ENCODE measurements at regions not wholly inside any gene's neighbourhood (a gene's known extent, or its start where the extent isn't known, plus 50 kb on each side); places are given as distances from the start of the nearest gene placed in this dataset.
"Not testable (repeated sequence)": the region's sequence is repeated elsewhere in the genome, so short reads cannot be mapped to it uniquely, and the experiment has no call there.

- Mint-ChIP-seq H3K9me3 (no peaks in the 10 kb centered on the region), H3K27ac (no peak overlapping the region), H3K36me3 (no peaks in the 10 kb centered on the region)
- DNase-seq (ENCODE audit: low spot score in 2 of 2), result no peak
- ATAC-seq, result no peak
Observed at GRCh38 chr9:129561594-129562281, 59.2 kb downstream of the C9orf50 start.

GRCh38 chr9:129560881-129561306 is 60.0 kb downstream of the C9orf50 start:
- no peak for DNase-seq (ENCODE audit: low spot score in 2 of 2)
- Mint-ChIP-seq H3K9me3 (no peaks in the 10 kb centered on the region), H3K27ac (no peak overlapping the region), H3K36me3 (no peaks in the 10 kb centered on the region)
- ATAC-seq, result peak in 1 of 2 donors; percentile 29

DNA sequence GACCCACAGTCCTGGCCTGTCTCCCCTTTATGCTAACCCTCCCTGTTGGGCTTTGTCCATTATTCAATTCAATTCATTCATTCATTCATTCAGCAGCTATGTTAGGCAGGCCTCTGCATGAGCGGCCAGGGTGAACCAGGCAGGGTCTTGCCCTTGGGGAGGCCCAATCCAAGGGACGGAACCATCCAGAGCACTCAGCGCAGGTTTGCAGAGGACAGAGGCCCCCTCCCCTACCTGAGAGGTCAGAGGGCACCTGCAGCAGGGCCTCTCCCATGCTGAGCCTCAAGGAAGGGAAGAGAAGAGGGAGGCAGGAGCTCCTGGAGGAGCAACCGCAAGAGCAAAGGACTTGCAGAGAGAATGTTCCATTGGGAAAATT is 61.4 kb downstream of the C9orf50 start:
- no peaks in the 10 kb centered on the region for H3K9me3 Mint-ChIP-seq
- no peak overlapping the region for H3K27ac Mint-ChIP-seq
- H3K36me3 Mint-ChIP-seq, result no peaks in the 10 kb centered on the region
- no peak for DNase-seq (ENCODE audit: low spot score in 2 of 2)
- no peak for ATAC-seq

DNA sequence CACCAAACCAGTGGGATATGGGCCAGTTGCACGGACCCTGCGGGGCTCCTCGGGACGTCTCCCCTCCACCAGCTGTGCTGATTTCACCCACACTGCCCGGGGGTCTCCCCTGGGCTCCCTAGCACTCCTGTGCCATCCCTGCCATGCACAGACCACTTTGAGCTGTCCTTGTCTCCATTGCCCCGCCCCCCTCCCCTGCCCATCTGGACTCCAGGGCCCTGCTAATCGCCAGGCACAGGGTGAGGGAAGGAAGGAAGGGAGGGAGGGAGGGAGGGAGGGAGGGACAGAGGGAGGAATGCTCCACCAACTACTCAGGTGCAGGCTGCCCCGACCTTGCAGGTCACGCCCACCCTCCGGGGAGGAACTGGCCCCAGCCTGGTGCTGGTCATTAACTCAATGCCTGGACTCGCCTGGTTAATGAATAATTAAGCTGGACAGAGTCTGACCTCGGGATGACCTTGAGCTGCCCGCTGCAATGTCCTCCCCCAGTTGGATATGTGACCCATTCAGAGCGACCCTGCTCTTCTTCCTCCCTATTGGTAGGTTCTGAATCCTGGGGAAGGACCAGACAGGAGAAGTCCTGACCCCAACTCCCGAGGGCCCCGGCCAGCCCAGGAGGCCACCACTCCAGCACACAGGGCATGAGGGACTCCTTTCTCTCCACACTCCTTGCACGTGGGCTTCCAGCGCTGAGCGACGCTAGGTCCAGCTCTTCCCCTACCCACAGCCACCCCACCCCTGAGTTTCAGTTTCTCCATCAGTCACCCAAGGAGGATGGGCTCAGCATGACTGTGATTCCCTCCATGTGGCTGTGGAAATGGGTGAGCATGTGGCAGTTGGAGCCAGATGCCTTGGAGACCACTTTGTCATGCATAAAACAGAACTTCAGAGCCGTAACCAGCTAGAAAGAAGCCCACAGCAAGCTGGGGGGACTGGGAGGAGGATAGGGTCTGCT is 62.1 kb downstream of the C9orf50 start:
- H3K36me3 Mint-ChIP-seq, result no peaks in the 10 kb centered on the region
- no peak overlapping the region for H3K27ac Mint-ChIP-seq
- no peaks in the 10 kb centered on the region for H3K9me3 Mint-ChIP-seq

DNA sequence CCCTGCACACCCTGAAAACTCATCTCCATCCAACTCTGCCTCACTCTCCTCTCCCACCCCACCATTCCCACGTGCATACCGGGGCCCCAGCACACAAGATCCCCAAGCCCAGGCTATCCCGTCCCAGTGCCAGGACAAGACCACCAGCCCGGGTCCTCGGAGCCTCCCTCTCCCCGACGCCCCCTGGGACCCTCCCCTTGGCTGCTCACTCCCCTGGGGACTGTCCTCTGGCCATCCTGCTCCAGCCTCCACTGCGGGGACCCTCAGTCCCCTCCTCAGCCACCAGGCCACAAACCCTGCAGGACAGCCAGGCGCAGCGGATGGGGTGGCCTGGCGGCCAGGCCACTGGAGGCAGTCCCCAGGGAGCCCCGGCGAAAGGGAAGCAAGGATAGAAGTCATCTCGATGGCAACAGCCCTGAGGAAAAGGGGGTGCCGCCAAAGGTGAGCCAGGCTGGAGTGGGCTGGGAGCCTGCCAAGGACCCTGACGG is 62.8 kb downstream of the C9orf50 start:
- Mint-ChIP-seq H3K27ac (no peak overlapping the region), H3K36me3 (no peaks in the 10 kb centered on the region), H3K9me3 (no peaks in the 10 kb centered on the region)
- DNase-seq (ENCODE audit: low spot score in 2 of 2) (no peak), ATAC-seq (no peak)

More for the DNA sequence above, 62.1 kb downstream of the C9orf50 start:
- ATAC-seq, result no peak
- no peak for DNase-seq (ENCODE audit: low spot score in 2 of 2)

DNA sequence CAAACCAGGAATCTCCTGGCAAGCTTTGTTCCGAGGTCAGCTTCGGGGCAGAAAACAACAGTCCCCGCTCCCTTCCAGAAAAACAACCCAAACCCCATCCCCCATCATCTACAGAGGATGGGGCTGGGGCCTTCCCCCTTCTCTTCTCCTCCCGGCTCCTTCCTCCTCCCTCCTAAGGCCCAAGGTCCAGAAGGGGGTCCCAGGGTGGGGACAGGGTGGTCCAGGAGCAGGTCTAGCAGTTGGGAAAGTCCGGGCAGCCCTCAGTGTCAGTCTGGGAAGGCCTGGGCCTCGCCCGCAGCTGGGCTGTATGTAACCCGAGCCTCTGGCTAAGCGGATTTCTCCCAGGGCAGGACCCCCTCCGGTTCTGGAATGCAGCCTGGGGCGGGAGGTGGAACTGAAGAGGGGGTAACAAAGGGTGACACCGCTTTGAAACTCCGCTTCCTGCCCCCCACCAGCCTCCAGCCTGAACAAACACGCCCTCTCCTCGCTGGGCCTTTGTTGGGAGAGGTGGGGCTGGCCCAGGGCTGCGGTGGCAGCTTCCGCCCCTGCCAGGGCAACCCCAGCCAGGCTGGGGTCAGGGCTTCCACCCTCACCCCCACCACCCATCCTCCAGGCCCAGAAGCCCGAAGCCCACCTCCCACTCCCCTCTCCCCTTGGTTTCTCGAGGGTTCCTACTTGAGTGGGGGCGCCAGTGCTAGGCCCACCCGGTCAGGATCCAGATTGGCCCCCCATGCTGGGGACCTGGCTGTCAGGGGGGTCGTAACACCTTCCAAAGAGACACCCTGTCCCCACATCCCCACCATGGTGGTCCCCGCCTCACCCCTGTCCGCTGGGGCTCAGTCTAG is 63.5 kb downstream of the C9orf50 start:
- ATAC-seq (no peak), DNase-seq (ENCODE audit: low spot score in 2 of 2) (no peak)
- Mint-ChIP-seq H3K27ac (no peak overlapping the region), H3K9me3 (no peaks in the 10 kb centered on the region), H3K36me3 (no peaks in the 10 kb centered on the region)

- ATAC-seq (no peak), DNase-seq (ENCODE audit: low spot score in 2 of 2) (no peak)
- H3K27ac Mint-ChIP-seq, result peak overlapping the region in 1 of 2 donors; percentile 66
- H3K9me3 Mint-ChIP-seq, result no peaks in the 10 kb centered on the region
- no peaks in the 10 kb centered on the region for H3K36me3 Mint-ChIP-seq
Observed at GRCh38 chr9:129556491-129557191, 64.3 kb downstream of the C9orf50 start.

- no peaks in the 10 kb centered on the region for H3K9me3 Mint-ChIP-seq
- DNase-seq (ENCODE audit: low spot score in 2 of 2) (no peak), ATAC-seq (no peak)
- no peaks in the 10 kb centered on the region for H3K36me3 Mint-ChIP-seq
- H3K27ac Mint-ChIP-seq, result no peak overlapping the region
Observed at GRCh38 chr9:129555512-129556215, 65.2 kb downstream of the C9orf50 start.

DNA sequence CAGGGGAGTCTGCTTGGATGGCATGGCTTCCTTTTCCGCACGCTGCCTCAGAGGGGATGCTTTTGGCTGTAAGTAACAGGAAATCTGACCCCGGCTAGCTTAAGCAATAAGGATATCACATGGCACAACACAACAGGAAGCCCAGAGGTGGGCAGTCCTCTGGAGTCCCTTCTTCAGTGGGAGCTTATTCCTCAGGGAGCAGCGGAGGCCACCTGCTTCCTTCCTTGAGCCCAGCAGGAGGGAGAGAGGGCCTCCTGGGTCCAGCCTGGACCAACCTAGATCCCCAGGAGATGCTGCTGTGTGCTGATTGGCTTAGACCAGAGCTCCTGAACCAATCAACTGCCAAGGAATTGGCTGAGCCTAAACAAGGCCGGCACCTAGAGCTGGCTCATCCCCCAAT is 66.3 kb downstream of the C9orf50 start:
- no peak for ATAC-seq
- no peaks in the 10 kb centered on the region for H3K9me3 Mint-ChIP-seq
- H3K36me3 Mint-ChIP-seq, result no peaks in the 10 kb centered on the region
- no peak overlapping the region for H3K27ac Mint-ChIP-seq
- no peak for DNase-seq (ENCODE audit: low spot score in 2 of 2)

- H3K27ac Mint-ChIP-seq, result no peak overlapping the region
- DNase-seq (ENCODE audit: low spot score in 2 of 2) (no peak), ATAC-seq (no peak)
- peaks cover 0 to 6% of the 10 kb centered on the region in 2 donors for H3K36me3 Mint-ChIP-seq
- H3K9me3 Mint-ChIP-seq, result no peaks in the 10 kb centered on the region
Observed at GRCh38 chr9:129553277-129553676, 67.6 kb downstream of the C9orf50 start.

GRCh38 chr9:129552064-129552463 is 68.8 kb downstream of the C9orf50 start:
- Mint-ChIP-seq H3K36me3 (peaks cover 0 to 6% of the 10 kb centered on the region in 2 donors), H3K9me3 (no peaks in the 10 kb centered on the region), H3K27ac (no peak overlapping the region)
- DNase-seq (ENCODE audit: low spot score in 2 of 2) (no peak), ATAC-seq (no peak)

DNA sequence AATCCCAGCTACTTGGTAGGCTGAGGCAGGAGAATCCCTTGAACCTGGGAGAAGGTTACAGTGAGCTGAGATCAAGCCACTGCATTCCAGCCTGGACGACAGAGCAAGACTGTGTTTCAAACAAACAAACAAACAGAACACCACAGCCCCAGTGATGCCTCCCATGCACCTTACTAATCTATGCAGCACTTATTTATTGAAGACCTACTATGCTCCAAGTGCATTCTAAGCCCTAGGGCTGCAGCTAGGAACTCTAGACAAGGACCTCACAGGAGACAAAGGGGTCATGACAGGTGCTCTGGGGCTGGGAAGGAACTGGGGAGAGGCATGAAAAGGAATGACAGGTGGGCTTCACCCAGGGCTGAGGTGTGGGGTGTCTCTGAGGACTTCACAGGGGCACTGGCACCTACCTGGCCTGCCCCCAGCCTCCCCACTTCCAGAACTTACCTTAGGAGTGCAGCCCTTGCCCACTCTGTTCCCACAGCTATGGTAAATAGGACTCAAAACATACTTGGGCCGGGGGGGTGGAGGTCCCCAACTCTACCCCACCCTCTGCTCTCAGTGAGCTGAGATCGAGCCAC is 69.4 kb downstream of the C9orf50 start:
- ATAC-seq, result no peak
- Mint-ChIP-seq H3K27ac (no peak overlapping the region), H3K9me3 (no peaks in the 10 kb centered on the region), H3K36me3 (peaks cover 0 to 6% of the 10 kb centered on the region in 2 donors)
- no peak for DNase-seq (ENCODE audit: low spot score in 2 of 2)

DNA sequence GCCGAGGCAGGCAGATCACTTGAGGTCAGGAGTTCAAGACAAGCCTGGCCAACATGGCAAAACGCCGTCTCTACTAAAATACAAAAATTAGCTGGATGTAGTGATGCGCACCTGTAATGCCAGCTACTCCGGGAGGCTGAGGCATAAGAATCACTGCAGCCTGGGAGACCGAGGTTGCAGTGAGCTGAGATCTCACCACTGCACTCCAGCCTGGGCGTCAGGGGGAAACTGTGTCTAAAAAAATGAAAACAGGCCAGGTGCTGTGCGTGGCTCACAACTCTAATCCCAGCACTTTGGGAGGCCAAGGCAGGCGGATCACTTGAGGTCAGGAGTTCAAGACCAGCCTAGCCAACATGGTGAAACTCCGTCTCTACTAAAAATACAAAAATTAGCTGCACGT is 69.9 kb downstream of the C9orf50 start:
- not testable (repeated sequence) for DNase-seq (ENCODE audit: low spot score in 2 of 2); H3K27ac Mint-ChIP-seq; H3K9me3 Mint-ChIP-seq; ATAC-seq; H3K36me3 Mint-ChIP-seq

DNA sequence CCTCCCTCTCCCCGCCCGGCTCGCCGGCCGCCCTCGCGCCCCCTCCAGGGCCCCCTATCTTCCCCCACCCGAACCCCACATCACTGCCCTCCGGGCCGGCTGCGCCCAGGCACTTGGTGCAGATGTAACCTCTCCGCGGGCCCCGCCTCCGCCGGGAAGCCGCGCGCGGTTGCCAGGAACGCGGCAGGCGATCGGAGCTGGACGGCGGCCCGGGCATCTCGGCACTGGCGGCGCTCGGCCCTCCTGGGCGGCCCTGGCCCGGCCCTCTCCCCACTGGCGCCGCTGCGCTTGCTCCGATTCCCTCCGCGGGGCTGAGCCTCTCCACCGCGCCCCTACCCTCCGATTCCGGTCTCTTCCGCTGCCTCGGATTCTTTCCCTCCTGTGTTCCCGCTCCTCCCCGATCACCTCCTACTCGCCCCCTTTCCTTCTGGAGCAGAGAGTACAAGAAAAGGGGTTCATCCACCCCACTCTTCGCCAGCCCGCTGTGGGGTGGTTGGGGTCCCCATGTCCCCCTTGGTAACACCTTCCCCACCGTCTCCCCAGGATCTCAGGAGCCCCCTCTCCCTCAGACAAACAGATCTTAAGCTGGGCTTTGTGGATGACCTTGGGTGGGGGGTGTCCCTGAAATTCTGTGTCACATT is 70.6 kb downstream of the C9orf50 start:
- Mint-ChIP-seq H3K36me3 (peaks cover 0 to 6% of the 10 kb centered on the region in 2 donors), H3K9me3 (no peaks in the 10 kb centered on the region), H3K27ac (peak overlapping the region in 1 of 2 donors; percentile 68)
- DNase-seq (ENCODE audit: low spot score in 2 of 2) (no peak), ATAC-seq (peak; percentile 41 to 48)

DNA sequence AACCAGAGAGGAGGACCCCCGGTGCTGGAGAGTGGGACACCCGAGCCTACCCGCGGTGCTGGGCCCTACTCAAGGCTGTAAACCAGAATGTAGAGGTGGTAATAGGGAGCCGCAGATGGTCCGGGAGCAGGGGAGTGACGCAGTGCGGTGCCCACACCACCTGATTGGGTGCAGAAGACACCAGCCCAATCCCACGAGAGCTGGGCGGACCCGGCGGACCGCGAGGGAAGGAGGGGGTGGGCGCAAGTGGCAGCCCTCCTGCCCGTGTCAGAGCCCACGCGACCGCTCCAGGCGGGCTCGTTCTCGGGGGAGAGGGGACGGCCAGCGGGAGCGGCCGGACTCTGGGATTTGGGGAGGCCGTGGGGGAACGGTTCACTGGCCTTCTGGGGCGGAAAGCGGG is 71.2 kb downstream of the C9orf50 start:
- DNase-seq (ENCODE audit: low spot score in 2 of 2) (no peak), ATAC-seq (peak in 1 of 2 donors; percentile 26)
- peaks cover 0 to 6% of the 10 kb centered on the region in 2 donors for H3K36me3 Mint-ChIP-seq
- no peaks in the 10 kb centered on the region for H3K9me3 Mint-ChIP-seq
- peak overlapping the region in 1 of 2 donors; percentile 85 for H3K27ac Mint-ChIP-seq

Measured in activated naive CD4-positive, alpha-beta T cell treated with anti-CD3 and anti-CD28 coated beads, Interleukin-2, amount 50 U/mL, for 72 hours (primary cell).